GM23248 (cell line): ENCODE measurements at regions not wholly inside any gene's neighbourhood (a gene's known extent, or its start where the extent isn't known, plus 50 kb on each side); places are given as distances from the start of the nearest gene placed in this dataset.

Experiments
- DNase-seq: peaks from one replicate; pipeline ENCODE4 v3.0.0-alpha.2; 2015
- H2AFZ ChIP-seq: fragments of 200-600 bp; sonication (generic); 2 replicates; pipeline ENCODE4 v1.6.1; 2016; ENCODE audit warnings: antibody characterized with exemption
- H3F3A ChIP-seq: fragments of 200-600 bp; sonication (generic); 2 replicates; pipeline ENCODE4 v1.6.1; 2016; ENCODE audit warnings: mild to moderate bottlenecking, antibody characterized with exemption, mixed run types; ENCODE audit not compliant: insufficient read depth
- H3K27ac ChIP-seq: fragments of 200-600 bp; sonication (generic); 2 replicates; pipeline ENCODE4 v1.5.1; 2016; ENCODE audit warnings: mild to moderate bottlenecking
- H3K27me3 ChIP-seq: fragments of 200-600 bp; sonication (generic); replicated peaks from 2 replicates; pipeline ENCODE4 v1.6.1; 2016; ENCODE audit warnings: mild to moderate bottlenecking; ENCODE audit not compliant: insufficient read depth
- H3K36me3 ChIP-seq: fragments of 200-600 bp; sonication (generic); 2 replicates; pipeline ENCODE4 v1.6.1; 2016; ENCODE audit warnings: low read depth, mild to moderate bottlenecking
- H3K4me1 ChIP-seq: fragments of 200-600 bp; sonication (generic); 2 replicates; pipeline ENCODE4 v1.6.1; 2016; ENCODE audit warnings: mild to moderate bottlenecking; ENCODE audit not compliant: insufficient read depth
- H3K4me2 ChIP-seq: fragments of 200-600 bp; sonication (generic); one replicate; pipeline ENCODE4 v1.6.1; 2016; ENCODE audit warnings: mild to moderate bottlenecking; ENCODE audit not compliant: unreplicated experiment
- H3K4me3 ChIP-seq: fragments of 200-600 bp; sonication (generic); 2 replicates; pipeline ENCODE4 v1.5.1; 2016; ENCODE audit warnings: mild to moderate bottlenecking
- H3K79me2 ChIP-seq: fragments of 200-600 bp; sonication (generic); 2 replicates; pipeline ENCODE4 v1.6.1; 2016; ENCODE audit warnings: mild to moderate bottlenecking; ENCODE audit not compliant: insufficient read depth
- H3K9ac ChIP-seq: fragments of 200-600 bp; sonication (generic); 2 replicates; pipeline ENCODE4 v1.6.1; 2016; ENCODE audit warnings: mild to moderate bottlenecking
- H3K9me2 ChIP-seq: fragments of 200-600 bp; sonication (generic); 2 replicates; pipeline ENCODE4 v1.6.1; 2016; ENCODE audit warnings: mixed run types, mild to moderate bottlenecking, moderate library complexity; ENCODE audit not compliant: insufficient read depth
- H3K9me3 ChIP-seq: fragments of 200-600 bp; sonication (generic); one replicate; pipeline ENCODE4 v1.6.1; 2017; ENCODE audit warnings: low read depth
- H4K20me1 ChIP-seq: fragments of 200-600 bp; sonication (generic); 2 replicates; pipeline ENCODE4 v1.6.0; 2016; ENCODE audit not compliant: insufficient read depth
- EZH2 ChIP-seq: fragments of 200-600 bp; sonication (generic); IDR thresholded peaks from 2 replicates; pipeline ENCODE4 v1.6.1; 2018; ENCODE audit warnings: antibody characterized with exemption, mild to moderate bottlenecking; ENCODE audit not compliant: insufficient read depth, poor library complexity, severe bottlenecking
- EZH2phosphoT487 ChIP-seq: fragments of 200-600 bp; sonication (generic); IDR thresholded peaks from 2 replicates; pipeline ENCODE4 v1.6.1; 2018; ENCODE audit warnings: antibody characterized with exemption, moderate library complexity, mild to moderate bottlenecking, low read depth; ENCODE audit not compliant: insufficient read depth
- WGBS, 2 experiments: methylation state at CpG; one replicate each; pipeline ENCODE4 v1.1.6; 2015 to 2017; ENCODE audit warnings: low lambda C conversion rate in 2 of 2, low coverage in 1 of 2; ENCODE audit errors: missing lambda C conversion rate in 2 of 2; 5-methylcytosine and 5-hydroxymethylcytosine counted together
- in situ Hi-C: fragments of 300-500 bp; cut with MboI; formaldehyde crosslinking; loops from 2 replicates; pipeline ENCODE4 v1.15.0; 2020

GRCh38 chr5:82405161-82405560 is 127.0 kb upstream of the RPS23 start:
- peak overlapping the region; percentile 99 for H3K27ac ChIP-seq
- peak overlapping the region; percentile 57 for H3K4me2 ChIP-seq
- peak; percentile 88 for DNase-seq
- H3K9me3 ChIP-seq = no peaks in the 10 kb centered on the region
- 15 to 18% methylated on average over 2 of the region's 2 CpGs for WGBS, 2 experiments
- no peaks in the 10 kb centered on the region for H3K9me2 ChIP-seq
- no peaks in the 10 kb centered on the region for H3K79me2 ChIP-seq
- H3F3A ChIP-seq = peaks cover 22% of the 10 kb centered on the region
- no peak overlapping the region for H2AFZ ChIP-seq
- in situ Hi-C loops = no loop called here
- peak overlapping the region; percentile 51 for H3K4me3 ChIP-seq
- peaks cover 27% of the 10 kb centered on the region for H3K4me1 ChIP-seq
- no peaks in the 10 kb centered on the region for H4K20me1 ChIP-seq
- no peaks in the 10 kb centered on the region; the same call in 1 of the 2 replicates for H3K36me3 ChIP-seq
- TF ChIP-seq EZH2 (no peak), EZH2phosphoT487 (no peak)
- H3K27me3 ChIP-seq = no peaks in the 10 kb centered on the region
- peak overlapping the region; percentile 81 for H3K9ac ChIP-seq

- in situ Hi-C loops = no loop called here
- Histone ChIP-seq H3K4me2 (peak overlapping the region; percentile 57), H3K79me2 (no peaks in the 10 kb centered on the region), H3K36me3 (no peaks in the 10 kb centered on the region; the same call in 1 of the 2 replicates), H2AFZ (no peak overlapping the region), H3K9me3 (no peaks in the 10 kb centered on the region), H3K27me3 (no peaks in the 10 kb centered on the region), H3F3A (peaks cover 22% of the 10 kb centered on the region), H3K27ac (peak overlapping the region; percentile 99), H3K9me2 (no peaks in the 10 kb centered on the region), H3K4me1 (peaks cover 27% of the 10 kb centered on the region), H3K4me3 (no peak overlapping the region), H3K9ac (no peak overlapping the region; the same call in 1 of the 2 replicates), H4K20me1 (no peaks in the 10 kb centered on the region)
- WGBS, 2 experiments = 73 to 85% methylated on average over 3 of the region's 3 CpGs
- TF ChIP-seq EZH2 = no peak
- TF ChIP-seq EZH2phosphoT487 = no peak
- DNase-seq = no peak
Measured at GRCh38 chr5:82404382-82404945, 126.3 kb upstream of the RPS23 start.

- Histone ChIP-seq H2AFZ (no peak overlapping the region), H3K36me3 (no peaks in the 10 kb centered on the region; the same call in 1 of the 2 replicates), H4K20me1 (no peaks in the 10 kb centered on the region), H3K4me3 (no peak overlapping the region), H3K9me2 (no peaks in the 10 kb centered on the region), H3K79me2 (no peaks in the 10 kb centered on the region), H3K4me1 (peaks cover 27% of the 10 kb centered on the region), H3K27ac (no peak overlapping the region), H3F3A (peaks cover 22% of the 10 kb centered on the region), H3K4me2 (no peak overlapping the region), H3K9ac (no peak overlapping the region), H3K27me3 (no peaks in the 10 kb centered on the region), H3K9me3 (no peaks in the 10 kb centered on the region)
- 83 to 87% methylated on average over 2 of the region's 2 CpGs for WGBS, 2 experiments
- in situ Hi-C loops = no loop called here
- no peak for TF ChIP-seq EZH2phosphoT487
- no peak for TF ChIP-seq EZH2
- no peak for DNase-seq
Measured at GRCh38 chr5:82403724-82404123, 125.6 kb upstream of the RPS23 start.

- in situ Hi-C loops = no loop called here
- 88 to 94% methylated on average over 2 of the region's 2 CpGs for WGBS, 2 experiments
- Histone ChIP-seq H3K27me3 (no peaks in the 10 kb centered on the region), H3K79me2 (no peaks in the 10 kb centered on the region), H3K9me3 (no peaks in the 10 kb centered on the region), H3K4me2 (no peak overlapping the region), H3K36me3 (no peaks in the 10 kb centered on the region; the same call in 1 of the 2 replicates), H3F3A (peaks cover 26% of the 10 kb centered on the region), H2AFZ (no peak overlapping the region), H4K20me1 (no peaks in the 10 kb centered on the region), H3K27ac (no peak overlapping the region), H3K9me2 (no peaks in the 10 kb centered on the region), H3K9ac (no peak overlapping the region), H3K4me1 (peaks cover 27% of the 10 kb centered on the region), H3K4me3 (no peak overlapping the region)
- TF ChIP-seq EZH2phosphoT487 = no peak
- TF ChIP-seq EZH2 = no peak
- DNase-seq = no peak
Measured at GRCh38 chr5:82403026-82403425, 124.9 kb upstream of the RPS23 start.

- Histone ChIP-seq H4K20me1 (no peaks in the 10 kb centered on the region), H3K4me1 (peaks cover 19% of the 10 kb centered on the region), H3K36me3 (no peaks in the 10 kb centered on the region; the same call in 1 of the 2 replicates), H3K4me3 (no peak overlapping the region), H3K27ac (no peak overlapping the region), H3K9me3 (no peaks in the 10 kb centered on the region), H3K9ac (no peak overlapping the region), H3K9me2 (no peaks in the 10 kb centered on the region), H3F3A (peaks cover 22% of the 10 kb centered on the region), H3K79me2 (no peaks in the 10 kb centered on the region), H3K27me3 (no peaks in the 10 kb centered on the region), H2AFZ (no peak overlapping the region), H3K4me2 (no peak overlapping the region)
- TF ChIP-seq EZH2phosphoT487 (no peak), EZH2 (no peak)
- WGBS, 2 experiments = 97 to 98% methylated on average over 2 of the region's 2 CpGs
- no peak for DNase-seq
- in situ Hi-C loops = no loop called here
Measured at GRCh38 chr5:82399111-82399510, 121.0 kb upstream of the RPS23 start.
